Astrocyte (in vitro differentiated cells and primary cell): ENCODE measurements at regions not wholly inside any gene's neighbourhood (a gene's known extent, or its start where the extent isn't known, plus 50 kb on each side); places are given as distances from the start of the nearest gene placed in this dataset.

Source experiments
- DNase-seq: peaks from one replicate; pipeline ENCODE4 v3.0.0-alpha.2; 2010; ENCODE audit warnings: low read depth
- FAIRE-seq: peaks from 2 replicates; lab custom pipeline; 2011; peaks lifted over from hg19 to GRCh38; lab: Jason Lieb, UNC
- H2AFZ ChIP-seq: 2 replicates; pipeline ENCODE4 v1.6.0; 2012; ENCODE audit warnings: low read depth, low read length, inconsistent platforms
- H3K27ac ChIP-seq: 2 replicates; pipeline ENCODE4 v1.5.1; 2011; ENCODE audit warnings: low read depth, low read length, inconsistent platforms
- H3K27me3 ChIP-seq: 2 replicates; pipeline ENCODE4 v1.6.0; 2011; ENCODE audit warnings: low read length, inconsistent platforms; ENCODE audit not compliant: insufficient read depth
- H3K36me3 ChIP-seq: 2 replicates; pipeline ENCODE4 v1.5.1; 2011; ENCODE audit warnings: low read length, inconsistent platforms; ENCODE audit not compliant: insufficient read depth
- H3K4me1 ChIP-seq: 2 replicates; pipeline ENCODE4 v1.5.1; 2011; ENCODE audit warnings: low read length, inconsistent platforms; ENCODE audit not compliant: insufficient read depth
- H3K4me2 ChIP-seq: 2 replicates; pipeline ENCODE4 v1.6.0; 2012; ENCODE audit warnings: low read length, inconsistent platforms
- H3K4me3 ChIP-seq: 2 replicates; pipeline ENCODE4 v1.5.1; 2011; ENCODE audit warnings: low read depth, mild to moderate bottlenecking, low read length, inconsistent platforms; ENCODE audit not compliant: insufficient read depth
- H3K79me2 ChIP-seq: 2 replicates; pipeline ENCODE4 v1.6.0; 2012; ENCODE audit warnings: mild to moderate bottlenecking, low read length, inconsistent platforms; ENCODE audit not compliant: insufficient read depth
- H3K9ac ChIP-seq: 2 replicates; pipeline ENCODE4 v1.6.0; 2012; ENCODE audit warnings: mild to moderate bottlenecking, low read length, inconsistent platforms
- H3K9me3 ChIP-seq: 2 replicates; pipeline ENCODE4 v1.5.1; 2012; ENCODE audit warnings: low read depth, mild to moderate bottlenecking, low read length, inconsistent platforms; ENCODE audit not compliant: insufficient read depth
- H4K20me1 ChIP-seq: 2 replicates; pipeline ENCODE4 v1.6.0; 2012; ENCODE audit warnings: low read length, inconsistent platforms; ENCODE audit not compliant: insufficient read depth
- H3K27ac Mint-ChIP-seq: one replicate; pipeline ENCODE4 v1.8.0; 2021; ENCODE audit warnings: mild to moderate bottlenecking, mixed read lengths; ENCODE audit not compliant: unreplicated experiment
- H3K27me3 Mint-ChIP-seq: one replicate; pipeline ENCODE4 v1.8.0; 2021; ENCODE audit warnings: low read depth, mixed read lengths; ENCODE audit not compliant: unreplicated experiment
- H3K36me3 Mint-ChIP-seq: one replicate; pipeline ENCODE4 v1.8.0; 2021; ENCODE audit warnings: low read depth, mixed read lengths; ENCODE audit not compliant: unreplicated experiment
- H3K4me1 Mint-ChIP-seq: one replicate; pipeline ENCODE4 v1.8.0; 2021; ENCODE audit warnings: low read depth, mixed read lengths; ENCODE audit not compliant: unreplicated experiment
- H3K4me3 Mint-ChIP-seq: one replicate; pipeline ENCODE4 v1.8.0; 2021; ENCODE audit warnings: mild to moderate bottlenecking, moderate library complexity, mixed read lengths; ENCODE audit not compliant: unreplicated experiment
- H3K9me3 Mint-ChIP-seq: one replicate; pipeline ENCODE4 v1.8.0; 2021; ENCODE audit warnings: mild to moderate bottlenecking, mixed read lengths; ENCODE audit not compliant: unreplicated experiment
- EZH2 ChIP-seq: IDR thresholded peaks from 2 replicates; pipeline ENCODE4 v1.6.1; 2012; ENCODE audit warnings: mild to moderate bottlenecking, low read length, inconsistent platforms; ENCODE audit not compliant: insufficient read depth
- TF ChIP-seq, protein P1 (sequence below): IDR thresholded peaks from 2 replicates; pipeline ENCODE4 v1.5.1; 2011; ENCODE audit warnings: low read depth, mild to moderate bottlenecking, inconsistent platforms, low read length, moderate library complexity; ENCODE audit not compliant: insufficient read depth

DNA sequence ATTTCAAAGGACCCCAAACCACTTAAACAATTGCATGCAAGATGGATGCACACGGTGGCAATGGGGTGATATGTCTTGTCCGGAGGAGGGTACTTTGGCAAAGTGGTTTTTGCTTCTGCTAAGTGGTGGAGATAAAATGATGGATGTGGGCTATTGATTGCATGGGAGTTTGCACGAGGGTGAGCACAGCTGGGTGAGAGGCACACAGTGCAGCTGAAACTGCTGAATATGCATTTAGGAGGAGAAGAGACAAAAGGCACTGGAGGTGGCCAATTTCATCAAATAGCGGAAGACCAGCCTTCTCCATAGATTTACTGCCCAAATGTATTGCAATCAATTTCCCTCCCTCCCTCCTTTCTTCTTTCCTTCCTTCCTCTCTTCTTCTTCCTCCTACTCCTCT lies 414.4 kb upstream of the EEF2KMT start:
- no peak overlapping the region for H3K4me2 ChIP-seq
- Mint-ChIP-seq H3K9me3 (peaks cover 9% of the 10 kb centered on the region), H3K36me3 (no peaks in the 10 kb centered on the region), H3K4me3 (no peak overlapping the region), H3K27ac (no peak overlapping the region), H3K4me1 (peaks cover 11% of the 10 kb centered on the region), H3K27me3 (peaks cover 2% of the 10 kb centered on the region)
- FAIRE-seq (no peak), DNase-seq (no peak)
- no peaks in the 10 kb centered on the region for H3K27me3 ChIP-seq
- H3K9ac ChIP-seq = no peak overlapping the region
- H3K9me3 ChIP-seq = peaks cover 6% of the 10 kb centered on the region
- no peak overlapping the region for H3K27ac ChIP-seq
- H3K4me3 ChIP-seq = no peak overlapping the region
- H3K36me3 ChIP-seq = no peaks in the 10 kb centered on the region
- no peak for TF ChIP-seq EZH2
- TF ChIP-seq, protein P1, sequence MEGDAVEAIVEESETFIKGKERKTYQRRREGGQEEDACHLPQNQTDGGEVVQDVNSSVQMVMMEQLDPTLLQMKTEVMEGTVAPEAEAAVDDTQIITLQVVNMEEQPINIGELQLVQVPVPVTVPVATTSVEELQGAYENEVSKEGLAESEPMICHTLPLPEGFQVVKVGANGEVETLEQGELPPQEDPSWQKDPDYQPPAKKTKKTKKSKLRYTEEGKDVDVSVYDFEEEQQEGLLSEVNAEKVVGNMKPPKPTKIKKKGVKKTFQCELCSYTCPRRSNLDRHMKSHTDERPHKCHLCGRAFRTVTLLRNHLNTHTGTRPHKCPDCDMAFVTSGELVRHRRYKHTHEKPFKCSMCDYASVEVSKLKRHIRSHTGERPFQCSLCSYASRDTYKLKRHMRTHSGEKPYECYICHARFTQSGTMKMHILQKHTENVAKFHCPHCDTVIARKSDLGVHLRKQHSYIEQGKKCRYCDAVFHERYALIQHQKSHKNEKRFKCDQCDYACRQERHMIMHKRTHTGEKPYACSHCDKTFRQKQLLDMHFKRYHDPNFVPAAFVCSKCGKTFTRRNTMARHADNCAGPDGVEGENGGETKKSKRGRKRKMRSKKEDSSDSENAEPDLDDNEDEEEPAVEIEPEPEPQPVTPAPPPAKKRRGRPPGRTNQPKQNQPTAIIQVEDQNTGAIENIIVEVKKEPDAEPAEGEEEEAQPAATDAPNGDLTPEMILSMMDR = no peak
- H3K4me1 ChIP-seq = no peaks in the 10 kb centered on the region
- no peak overlapping the region for H2AFZ ChIP-seq
- no peaks in the 10 kb centered on the region for H3K79me2 ChIP-seq
- no peaks in the 10 kb centered on the region for H4K20me1 ChIP-seq

DNA sequence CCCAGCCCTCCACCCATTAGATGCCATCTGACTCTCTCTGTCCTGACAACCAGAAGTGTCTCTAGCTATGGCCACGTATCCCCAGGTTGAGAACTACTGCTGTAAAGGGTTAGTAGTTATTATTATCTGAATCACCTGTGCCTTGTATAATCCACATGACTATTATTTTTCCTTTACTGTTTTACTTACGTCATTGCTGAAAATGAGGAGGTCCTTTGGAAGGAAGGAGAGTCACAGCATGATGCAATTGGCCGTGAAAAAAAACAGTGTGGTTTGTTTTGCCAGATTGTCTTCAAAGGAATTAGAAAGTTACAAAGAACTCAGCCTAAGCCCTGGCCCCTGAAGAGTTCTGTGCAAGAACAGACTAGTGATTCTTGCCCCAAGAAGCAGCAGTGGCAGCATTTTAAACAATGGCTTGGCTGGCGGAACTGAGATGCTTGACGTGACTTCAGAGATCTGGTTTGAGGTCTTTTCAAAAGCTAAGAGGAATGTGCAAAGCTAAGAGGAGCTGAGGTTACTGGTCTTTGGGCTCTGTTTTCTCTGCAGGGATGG lies 413.3 kb upstream of the EEF2KMT start:
- Histone ChIP-seq H3K9me3 (peaks cover 6% of the 10 kb centered on the region), H3K27ac (no peak overlapping the region), H3K4me1 (no peaks in the 10 kb centered on the region), H3K27me3 (no peaks in the 10 kb centered on the region), H4K20me1 (no peaks in the 10 kb centered on the region), H3K4me2 (no peak overlapping the region), H3K79me2 (no peaks in the 10 kb centered on the region), H3K4me3 (no peak overlapping the region), H2AFZ (no peak overlapping the region), H3K36me3 (no peaks in the 10 kb centered on the region), H3K9ac (no peak overlapping the region)
- FAIRE-seq = no peak
- no peaks in the 10 kb centered on the region for H3K9me3 Mint-ChIP-seq
- no peak for TF ChIP-seq EZH2
- TF ChIP-seq, protein P1 = no peak
- H3K4me1 Mint-ChIP-seq = peaks cover 11% of the 10 kb centered on the region
- peak overlapping the region; percentile 54 for H3K27ac Mint-ChIP-seq
- no peaks in the 10 kb centered on the region for H3K36me3 Mint-ChIP-seq
- H3K27me3 Mint-ChIP-seq = peaks cover 12% of the 10 kb centered on the region
- DNase-seq = no peak
- no peak overlapping the region for H3K4me3 Mint-ChIP-seq

DNA sequence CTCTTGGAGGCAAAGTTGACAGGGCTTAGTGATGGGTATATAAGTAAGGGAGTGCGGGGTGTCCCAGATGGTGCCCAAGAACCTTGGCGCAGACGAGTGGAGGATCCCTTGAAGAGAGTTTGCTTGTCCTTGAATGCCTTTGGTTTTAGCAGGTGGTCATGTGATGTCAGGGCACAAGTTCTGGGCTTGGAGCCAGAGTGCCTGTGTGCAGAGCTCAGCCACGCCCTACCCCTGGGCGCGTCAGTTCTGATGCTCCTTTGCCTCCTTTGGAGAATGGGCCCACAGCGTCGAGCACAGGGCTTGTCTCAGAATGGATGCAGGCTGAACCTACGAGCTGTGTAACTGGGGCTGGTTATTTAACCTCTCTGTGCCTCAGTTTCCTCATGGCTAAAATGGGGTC lies 412.2 kb upstream of the EEF2KMT start:
- Histone ChIP-seq H2AFZ (no peak overlapping the region), H3K27me3 (no peaks in the 10 kb centered on the region), H3K9me3 (peaks cover 4% of the 10 kb centered on the region), H3K4me3 (no peak overlapping the region), H3K27ac (no peak overlapping the region), H3K4me2 (no peak overlapping the region), H3K9ac (no peak overlapping the region), H3K79me2 (no peaks in the 10 kb centered on the region), H4K20me1 (no peaks in the 10 kb centered on the region), H3K4me1 (no peaks in the 10 kb centered on the region), H3K36me3 (no peaks in the 10 kb centered on the region)
- FAIRE-seq (no peak), DNase-seq (no peak)
- H3K4me3 Mint-ChIP-seq = no peak overlapping the region
- H3K27me3 Mint-ChIP-seq = peaks cover 21% of the 10 kb centered on the region
- TF ChIP-seq, protein P1 = no peak
- TF ChIP-seq EZH2 = no peak
- no peaks in the 10 kb centered on the region for H3K9me3 Mint-ChIP-seq
- H3K27ac Mint-ChIP-seq = no peak overlapping the region
- H3K36me3 Mint-ChIP-seq = no peaks in the 10 kb centered on the region
- H3K4me1 Mint-ChIP-seq = peaks cover 11% of the 10 kb centered on the region
